BLaER1 treated with 17β-estradiol and CSF1 and Interleukin-3, amounts not matched to agents 10 nM and 100 nM (cell line): ENCODE measurements at regions not wholly inside any gene's neighbourhood (a gene's known extent, or its start where the extent isn't known, plus 50 kb on each side); places are given as distances from the start of the nearest gene placed in this dataset.
A peak's percentile ranks its signal among the peaks of the same experiment; 100 is the strongest.
"Not testable (repeated sequence)": the region's sequence is repeated elsewhere in the genome, so short reads cannot be mapped to it uniquely, and the experiment has no call there.

Source experiments
- H3K27ac ChIP-seq, 11 experiments: shearing (Covaris generic); formaldehyde crosslinking; 2 replicates each; pipeline ENCODE4 v1.8.1; 2022
- H3K27me3 ChIP-seq, 11 experiments: shearing (Covaris generic); formaldehyde crosslinking; 2 replicates each; pipeline ENCODE4 v1.8.1; 2022
- H3K36me3 ChIP-seq, 11 experiments: shearing (Covaris generic); formaldehyde crosslinking; 2 replicates each; pipeline ENCODE4 v1.8.1; 2022
- H3K4me1 ChIP-seq, 10 experiments: shearing (Covaris generic); formaldehyde crosslinking; 2 replicates each; pipeline ENCODE4 v1.8.1; 2022
- H3K4me2 ChIP-seq, 11 experiments: shearing (Covaris generic); formaldehyde crosslinking; 2 replicates each; pipeline ENCODE4 v1.8.1; 2022
- H3K4me3 ChIP-seq, 10 experiments: shearing (Covaris generic); formaldehyde crosslinking; 2 replicates each; pipeline ENCODE4 v1.8.1; 2022
- H3K9ac ChIP-seq, 11 experiments: shearing (Covaris generic); formaldehyde crosslinking; 2 replicates each; pipeline ENCODE4 v1.8.1; 2022
- H3K9me3 ChIP-seq, 11 experiments: shearing (Covaris generic); formaldehyde crosslinking; replicated peaks in 1 of 11; 2 replicates each; pipeline ENCODE4 v1.8.1; 2022
- H4K20me1 ChIP-seq, 11 experiments: shearing (Covaris generic); formaldehyde crosslinking; 2 replicates each; pipeline ENCODE4 v1.8.1; 2022
- Cebpa-rat ChIP-seq, 11 experiments: shearing (Covaris generic); IDR thresholded peaks; 2 replicates each; pipeline ENCODE4 v1.8.1; 2022

DNA sequence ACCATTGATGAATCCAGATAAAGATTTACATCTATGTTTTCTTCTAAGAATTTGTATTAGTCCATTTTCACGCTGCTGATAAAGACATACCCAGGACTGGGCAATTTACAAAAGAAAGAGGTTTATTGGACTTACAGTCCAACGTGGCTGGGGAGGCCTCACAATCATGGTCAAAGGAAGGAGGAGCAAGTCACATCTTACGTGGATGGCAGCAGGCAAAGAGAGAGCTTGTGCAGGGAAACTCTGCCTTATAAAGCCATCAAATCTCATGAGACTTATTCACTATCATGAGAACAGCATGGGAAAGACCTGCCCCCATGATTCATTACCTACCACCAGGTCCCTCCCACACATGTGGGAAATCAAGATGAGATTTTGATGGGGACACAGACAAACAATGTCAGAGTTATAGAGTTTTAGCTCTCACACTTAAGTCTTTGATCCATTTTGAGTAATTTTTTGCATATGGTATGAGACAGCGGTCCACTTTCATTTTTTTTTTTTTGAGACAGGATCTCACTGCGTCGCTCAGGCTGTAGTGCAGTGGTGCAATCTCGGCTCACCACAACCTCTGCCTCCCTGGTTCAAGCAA is 53.5 kb upstream of the JADE2 start:
- Histone ChIP-seq H3K4me1 (peaks cover 1 to 10% (median 5%) of the 10 kb centered on the region in 10 experiments), H3K9me3 (peaks cover 7 to 24% (median 12%) of the 10 kb centered on the region in 11 experiments; a peak in 19 of 22 replicates)
- not testable (repeated sequence) for H3K27ac ChIP-seq, H4K20me1 ChIP-seq, H3K9ac ChIP-seq, H3K4me3 ChIP-seq, H3K4me2 ChIP-seq, H3K36me3 ChIP-seq, H3K27me3 ChIP-seq

DNA sequence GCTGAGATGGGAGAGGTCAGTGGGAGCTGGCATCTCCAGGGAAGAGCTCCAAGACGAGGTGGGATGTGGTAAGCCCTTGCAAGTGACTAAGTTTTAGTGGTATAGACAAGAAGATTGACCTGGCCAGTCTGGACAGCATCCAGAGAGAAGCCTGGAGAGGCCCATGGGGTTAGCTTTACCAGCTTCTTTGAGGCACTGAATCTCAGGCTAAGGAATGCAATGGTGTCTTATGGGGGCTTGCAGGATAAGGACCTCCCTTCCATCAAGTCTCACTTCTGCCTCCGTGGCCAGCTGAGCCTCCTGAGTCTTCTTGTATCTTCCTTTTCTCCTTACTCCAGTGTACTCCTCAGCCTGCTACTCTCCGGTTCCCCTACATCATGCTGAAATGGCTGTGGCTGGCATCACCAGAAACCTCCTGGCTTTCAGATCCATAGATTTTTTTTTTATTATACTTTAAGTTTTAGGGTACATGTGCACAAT is 56.5 kb upstream of the JADE2 start:
- peaks cover 31 to 40% (median 35%) of the 10 kb centered on the region in 10 experiments for H3K4me1 ChIP-seq
- no peak overlapping the region for H3K4me3 ChIP-seq
- no peaks in the 10 kb centered on the region for H4K20me1 ChIP-seq
- peaks cover 7 to 24% (median 12%) of the 10 kb centered on the region in 11 experiments; a peak in 19 of 22 replicates for H3K9me3 ChIP-seq
- no peaks in the 10 kb centered on the region for H3K27me3 ChIP-seq
- no peak for TF ChIP-seq Cebpa-rat (IDR thresholded peaks at IDR 0.05)
- H3K9ac ChIP-seq: no peak overlapping the region
- no peak overlapping the region for H3K4me2 ChIP-seq
- H3K27ac ChIP-seq: no peak overlapping the region
- no peaks in the 10 kb centered on the region for H3K36me3 ChIP-seq

DNA sequence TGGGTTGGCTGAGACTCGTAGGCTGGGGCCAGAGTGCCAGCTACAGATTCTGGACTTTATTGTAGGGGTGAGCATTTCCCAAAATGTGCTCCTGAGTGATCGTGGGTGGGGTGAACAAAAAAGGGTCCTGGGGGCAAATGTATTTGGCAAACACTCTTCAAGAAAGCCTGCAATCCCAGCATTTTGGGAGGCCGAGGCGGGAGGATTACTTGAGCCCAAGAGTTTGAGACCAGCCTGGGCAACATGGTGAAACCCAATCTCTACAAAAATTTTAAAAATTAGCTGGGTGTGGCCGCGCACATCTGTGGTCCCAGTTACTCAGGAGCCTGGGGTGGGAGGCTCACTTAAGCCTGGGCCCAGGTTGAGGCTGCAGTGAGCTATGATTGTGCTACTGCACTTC is 55.5 kb upstream of the CDKN2AIPNL start:
- Histone ChIP-seq H3K27ac (peak overlapping the region in 9 of 11 experiments; percentile 85 to 94 (median 91); a peak in 15 of 22 replicates), H3K27me3 (no peaks in the 10 kb centered on the region), H3K4me3 (peak overlapping the region in 3 of 10 experiments; percentile 61 to 68 (median 61); a peak in 3 of 20 replicates), H3K9ac (peak overlapping the region in 6 of 11 experiments; percentile 82 to 87 (median 86); a peak in 4 of 22 replicates), H4K20me1 (no peaks in the 10 kb centered on the region), H3K9me3 (peaks cover 4 to 15% (median 10%) of the 10 kb centered on the region in 11 experiments; a peak in 19 of 22 replicates), H3K36me3 (no peaks in the 10 kb centered on the region), H3K4me1 (peaks cover 42 to 57% (median 50%) of the 10 kb centered on the region in 10 experiments), H3K4me2 (peak overlapping the region; percentile 80 to 96 (median 93); a peak in 21 of 22 replicates)
- TF ChIP-seq Cebpa-rat (IDR thresholded peaks at IDR 0.05): no peak

DNA sequence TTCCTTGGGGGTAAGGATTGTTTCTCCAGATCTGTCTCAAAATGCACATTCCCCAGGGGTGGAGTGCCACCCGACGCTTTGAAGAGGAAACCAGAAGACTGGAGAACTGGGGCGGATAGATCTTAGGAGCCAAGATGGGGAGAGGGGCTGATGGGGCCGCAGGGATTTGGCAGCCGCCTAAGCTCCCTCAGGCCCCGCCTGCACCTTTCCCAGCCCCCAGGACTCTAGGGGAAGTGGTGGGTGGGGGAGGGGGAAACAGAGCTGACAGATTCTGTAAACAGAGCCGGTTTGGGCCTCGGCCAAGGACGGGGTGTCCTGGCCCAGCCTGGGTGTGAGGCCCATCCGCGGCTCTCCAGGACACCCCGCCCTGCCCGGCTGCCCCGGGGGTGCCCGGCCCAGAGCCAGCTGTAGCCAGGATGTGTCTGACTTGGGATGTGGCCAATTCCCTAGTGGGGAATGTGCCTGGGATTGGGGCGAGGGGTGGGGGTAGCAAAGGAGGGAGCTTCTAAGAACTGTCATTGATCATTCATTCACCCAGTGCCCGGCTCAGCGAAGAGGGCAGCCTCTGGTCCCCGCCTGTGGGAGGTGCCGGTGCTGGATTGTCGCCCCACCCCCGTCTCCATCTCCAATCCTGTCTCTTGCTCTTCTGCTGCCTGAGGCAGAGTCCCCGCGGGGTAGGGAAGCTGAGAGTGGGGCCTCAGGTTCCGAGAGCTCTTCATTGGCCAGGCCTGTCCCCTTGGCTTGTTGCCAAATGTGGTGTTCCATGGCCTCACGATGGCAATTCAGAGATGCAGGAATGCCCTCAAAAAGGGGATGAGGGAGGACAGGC is 54.8 kb upstream of the CDKN2AIPNL start:
- TF ChIP-seq Cebpa-rat (IDR thresholded peaks at IDR 0.05): no peak
- peak overlapping the region; percentile 82 to 94 (median 90) for H3K27ac ChIP-seq
- H3K4me1 ChIP-seq: peaks cover 44 to 64% (median 56%) of the 10 kb centered on the region in 10 experiments
- H3K4me2 ChIP-seq: peak overlapping the region; percentile 80 to 96 (median 93)
- peak overlapping the region; percentile 78 to 87 (median 84) for H3K9ac ChIP-seq
- no peaks in the 10 kb centered on the region for H3K27me3 ChIP-seq
- H4K20me1 ChIP-seq: no peaks in the 10 kb centered on the region
- H3K4me3 ChIP-seq: peak overlapping the region; percentile 50 to 68 (median 56)
- H3K9me3 ChIP-seq: peaks cover 0 to 8% (median 2%) of the 10 kb centered on the region in 11 experiments; a peak in 11 of 22 replicates
- no peaks in the 10 kb centered on the region for H3K36me3 ChIP-seq

DNA sequence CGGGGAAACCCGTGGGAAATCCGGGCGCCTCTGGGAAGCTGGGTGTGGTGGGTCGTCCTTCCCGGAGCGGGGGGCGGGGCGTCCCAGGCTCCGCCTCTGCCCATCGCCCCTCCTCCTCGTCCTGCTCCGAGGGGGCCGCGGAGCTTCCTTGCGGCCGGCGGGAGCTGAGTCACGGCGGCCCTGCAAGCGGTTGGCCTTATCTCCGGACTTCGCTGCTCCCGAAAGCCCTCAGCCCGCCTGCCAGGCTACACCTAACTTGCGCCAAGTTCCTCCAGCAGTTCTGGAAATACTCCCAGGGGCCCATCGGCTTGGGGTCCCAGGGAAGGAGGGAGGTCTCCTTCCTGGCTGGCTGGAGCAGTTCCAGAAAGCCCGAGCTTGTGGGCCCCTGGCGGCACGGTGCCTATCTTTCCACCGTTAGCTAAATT is 54.1 kb upstream of the CDKN2AIPNL start:
- Histone ChIP-seq H3K4me2 (peak overlapping the region; percentile 80 to 96 (median 93)), H3K4me1 (peaks cover 46 to 71% (median 63%) of the 10 kb centered on the region in 10 experiments), H3K36me3 (no peaks in the 10 kb centered on the region), H3K9me3 (0 out of 22 replicates have a peak, but pooled peaks cover 0 to 1% (median 0%) of the 10 kb centered on the region in 11 experiments), H3K4me3 (peak overlapping the region; percentile 50 to 68 (median 56)), H3K27ac (peak overlapping the region; percentile 82 to 94 (median 90)), H4K20me1 (no peaks in the 10 kb centered on the region), H3K27me3 (no peaks in the 10 kb centered on the region), H3K9ac (peak overlapping the region; percentile 78 to 87 (median 84))
- no peak for TF ChIP-seq Cebpa-rat (IDR thresholded peaks at IDR 0.05)

DNA sequence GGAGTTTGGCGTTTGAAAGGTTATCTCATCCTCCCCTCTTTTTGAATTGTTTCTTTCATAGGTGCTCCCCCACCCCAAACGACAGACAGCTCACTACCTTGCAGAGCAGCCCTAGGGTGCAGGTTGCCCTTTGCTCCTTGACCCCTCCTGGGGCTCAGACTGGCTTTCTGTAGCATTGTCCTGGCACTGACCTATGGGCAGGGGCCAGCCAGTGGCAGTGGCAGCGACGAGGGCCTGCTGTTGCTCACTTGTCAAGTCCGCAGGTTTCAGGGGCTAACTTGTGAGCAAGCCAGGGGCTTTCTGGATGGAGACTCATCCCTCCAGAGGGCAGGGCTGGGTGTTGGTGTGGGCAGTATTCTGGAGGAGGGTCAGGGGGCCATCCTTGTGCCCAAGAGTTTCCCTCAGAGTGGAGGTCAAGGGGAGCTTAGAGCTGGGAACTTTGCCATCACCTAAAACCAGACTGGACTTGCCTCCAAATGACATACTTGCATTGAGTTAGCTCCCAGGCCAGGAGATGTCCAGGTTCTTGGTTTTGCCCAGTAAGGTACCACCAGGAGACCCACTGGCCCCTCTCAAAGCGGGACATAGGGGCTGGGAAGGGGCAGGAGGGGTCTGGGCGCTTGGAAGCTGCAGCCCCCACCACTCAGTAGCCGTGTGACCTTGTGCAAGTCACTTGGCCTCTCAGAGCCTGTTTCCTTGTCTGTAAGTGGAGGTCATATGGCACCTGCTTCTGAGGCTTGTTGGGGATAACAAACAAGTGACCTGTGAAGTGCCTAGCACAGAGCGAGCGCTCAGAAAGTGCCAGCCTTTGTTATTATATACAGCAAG is 53.5 kb upstream of the CDKN2AIPNL start:
- Histone ChIP-seq H3K9ac (peak overlapping the region; percentile 78 to 87 (median 84); a peak in 16 of 22 replicates), H3K27ac (peak overlapping the region; percentile 82 to 94 (median 90); a peak in 21 of 22 replicates), H3K9me3 (no peaks in the 10 kb centered on the region), H3K36me3 (no peaks in the 10 kb centered on the region), H3K4me2 (peak overlapping the region; percentile 80 to 96 (median 93)), H3K4me3 (peak overlapping the region in 9 of 10 experiments; percentile 50 to 68 (median 56); a peak in 15 of 20 replicates), H3K4me1 (peaks cover 48 to 77% (median 69%) of the 10 kb centered on the region in 10 experiments), H3K27me3 (no peaks in the 10 kb centered on the region), H4K20me1 (no peaks in the 10 kb centered on the region)
- no peak for TF ChIP-seq Cebpa-rat (IDR thresholded peaks at IDR 0.05)

DNA sequence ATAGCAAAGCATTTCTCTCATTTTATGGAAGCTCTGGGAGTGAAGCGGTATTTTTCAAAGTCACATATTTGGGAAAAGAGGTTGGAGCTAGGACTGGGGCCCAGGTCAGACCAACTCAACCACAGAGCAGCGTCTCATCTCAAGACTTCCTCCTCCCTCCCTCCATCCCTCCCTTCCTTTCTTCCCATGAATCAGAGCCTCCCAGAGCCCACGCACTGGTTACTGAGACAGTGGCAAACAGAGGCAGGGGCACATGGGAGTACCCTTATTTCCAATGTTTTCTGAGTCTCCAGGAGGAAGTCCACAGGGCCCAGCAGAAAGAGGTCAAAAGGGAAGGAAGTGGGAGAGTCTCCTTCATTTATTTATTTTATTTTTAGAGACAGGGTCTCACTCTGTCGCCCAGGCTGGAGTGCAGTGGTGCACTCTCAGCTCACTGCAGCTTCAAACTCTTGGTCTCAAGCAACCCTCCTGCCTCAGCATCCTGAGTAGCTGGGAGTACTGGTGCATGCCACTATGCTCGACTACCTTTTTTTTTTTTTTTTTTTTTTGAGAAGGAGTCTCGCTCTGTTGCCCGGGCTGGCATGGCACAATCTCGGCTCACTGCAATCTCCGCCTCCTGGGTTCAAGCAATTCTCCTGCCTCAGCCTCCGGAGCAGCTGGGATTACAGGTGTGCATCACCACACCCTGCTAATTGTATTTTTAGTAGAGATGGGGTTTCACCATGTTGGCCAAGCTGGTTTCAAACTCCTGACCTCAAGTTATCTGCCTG is 52.5 kb upstream of the CDKN2AIPNL start:
- peak overlapping the region; percentile 80 to 96 (median 93) for H3K4me2 ChIP-seq
- H3K27me3 ChIP-seq: no peaks in the 10 kb centered on the region
- H4K20me1 ChIP-seq: no peaks in the 10 kb centered on the region
- peak overlapping the region in 1 of 10 experiments; percentile 30; a peak in 1 of 20 replicates for H3K4me3 ChIP-seq
- no peaks in the 10 kb centered on the region for H3K9me3 ChIP-seq
- H3K36me3 ChIP-seq: no peaks in the 10 kb centered on the region
- H3K9ac ChIP-seq: peak overlapping the region in 6 of 11 experiments; percentile 12 to 78 (median 38); a peak in 8 of 22 replicates
- H3K27ac ChIP-seq: peak overlapping the region in 9 of 11 experiments; percentile 36 to 94 (median 90); a peak in 16 of 22 replicates
- peak in 3 of 11 experiments; percentile 55 to 86 (median 69); a peak in 5 of 22 replicates for TF ChIP-seq Cebpa-rat (IDR thresholded peaks at IDR 0.05)
- peaks cover 48 to 80% (median 71%) of the 10 kb centered on the region in 10 experiments for H3K4me1 ChIP-seq
